ENCODE measurements at regions not wholly inside any gene's neighbourhood (a gene's known extent, or its start where the extent isn't known, plus 50 kb on each side); places are given as distances from the start of the nearest gene placed in this dataset.

GRCh38 chr22:47274196-47274595 is 511.7 kb downstream of the TBC1D22A start:
- Histone ChIP-seq H4K8ac (ENCODE audit: low read depth in 2 of 2, low read length in 2 of 2) (no peak overlapping the region), H4K20me1 (ENCODE audit: insufficient read depth, low read length) (no peaks in the 10 kb centered on the region), H3K4ac (ENCODE audit: low read depth, low read length) (no peak overlapping the region), H2BK15ac (ENCODE audit: low read depth, low read length) (no peak overlapping the region), H3K27ac (ENCODE audit: insufficient read depth, low read length) (no peak overlapping the region), H3K23ac (ENCODE audit: low read depth, low read length) (no peak overlapping the region), H4K91ac (ENCODE audit: insufficient read depth, low read depth, low read length) (no peak overlapping the region), H3K9ac (ENCODE audit: low read depth, low read length) (no peak overlapping the region), H3K79me1 (ENCODE audit: low read depth in 1 of 2, low read length in 2 of 2) (no peaks in the 10 kb centered on the region), H3K9me1 (ENCODE audit: insufficient read depth, low read length) (no peaks in the 10 kb centered on the region), H2AK5ac (ENCODE audit: low read depth, low read length) (no peak overlapping the region), H2BK20ac (ENCODE audit: low read depth, low read length) (no peak overlapping the region), H3K14ac (replicated peaks; ENCODE audit: low read depth, low read length) (no peak overlapping the region), H3K36me3 (ENCODE audit: control insufficient read depth, insufficient read depth, low read length) (no peaks in the 10 kb centered on the region), H3K4me2 (ENCODE audit: low read depth, low read length) (no peak overlapping the region), H3K18ac (ENCODE audit: low read depth, low read length) (no peak overlapping the region), H3K9me3 (ENCODE audit: control insufficient read depth, insufficient read depth, low read length) (peaks cover 7% of the 10 kb centered on the region; the same call in 1 of the 2 replicates), H2BK5ac (ENCODE audit: low read depth, low read length, poor library complexity, severe bottlenecking) (no peak overlapping the region), H3K4me1 (ENCODE audit: control insufficient read depth, insufficient read depth, low read length) (no peaks in the 10 kb centered on the region), H2BK120ac (ENCODE audit: low read depth, low read length) (no peak overlapping the region), H4K5ac (ENCODE audit: low read depth, low read length) (no peak overlapping the region), H3K56ac (ENCODE audit: extremely low read depth, insufficient read depth, low read length) (no peak overlapping the region), H2AFZ (replicated peaks; ENCODE audit: low read length, poor library complexity) (no peak overlapping the region), H3K27me3 (ENCODE audit: control insufficient read depth, insufficient read depth, low read length) (no peaks in the 10 kb centered on the region), H2AK9ac (replicated peaks; ENCODE audit: low read depth, low read length, poor library complexity) (no peak overlapping the region), H3K4me3 (ENCODE audit: insufficient read depth, low read depth, low read length) (no peak overlapping the region)
- ChIA-PET CTCF (no interaction called here), POLR2A (ENCODE audit: unreplicated experiment) (no interaction called here)
- ATAC-seq (ENCODE audit: low read depth) (no peak), DNase-seq (no peak)
- in situ Hi-C loops (cut with MboI; ENCODE audit: low sequenced_read_pairs): no loop called here
- no TSS peak for BruUV-seq (replicated peaks)
- WGBS, 2 experiments (ENCODE audit: extremely low coverage in 2 of 2, insufficient read length in 1 of 2): 83% methylated on average over 1 of the region's 11 CpGs; no CpG with 5 or more reads in 1 of the 2 experiments
- intact Hi-C loops (cut with micrococcal nuclease): no loop called here
- TF ChIP-seq RFX5 (IDR thresholded peaks at IDR 0.05; ENCODE audit: low read depth, low read length) (no peak), RCOR1 (IDR thresholded peaks at IDR 0.05; ENCODE audit: insufficient replicate concordance, low read length) (no peak), USF2 (IDR thresholded peaks at IDR 0.05; ENCODE audit: low read depth, low read length) (no peak), MAFK (IDR thresholded peaks at IDR 0.05; ENCODE audit: low read depth, low read length) (no peak), POLR2A (IDR thresholded peaks at IDR 0.05; ENCODE audit: low read depth, low read length) (no peak), ELK1 (IDR thresholded peaks at IDR 0.05; ENCODE audit: borderline replicate concordance, low read depth, low read length) (no peak), RAD21 (IDR thresholded peaks at IDR 0.05; ENCODE audit: low read length) (no peak), BHLHE40 (IDR thresholded peaks at IDR 0.05; ENCODE audit: low read depth, low read length) (no peak)
- dilution Hi-C loops (cut with HindIII; ENCODE audit: low sequenced_read_pairs, unreplicated experiment): no loop called here

Measured in IMR-90 (cell line).